ENCODE measurements at regions not wholly inside any gene's neighbourhood (a gene's known extent, or its start where the extent isn't known, plus 50 kb on each side); places are given as distances from the start of the nearest gene placed in this dataset.
"Not testable (repeated sequence)": the region's sequence is repeated elsewhere in the genome, so short reads cannot be mapped to it uniquely, and the experiment has no call there.

DNA sequence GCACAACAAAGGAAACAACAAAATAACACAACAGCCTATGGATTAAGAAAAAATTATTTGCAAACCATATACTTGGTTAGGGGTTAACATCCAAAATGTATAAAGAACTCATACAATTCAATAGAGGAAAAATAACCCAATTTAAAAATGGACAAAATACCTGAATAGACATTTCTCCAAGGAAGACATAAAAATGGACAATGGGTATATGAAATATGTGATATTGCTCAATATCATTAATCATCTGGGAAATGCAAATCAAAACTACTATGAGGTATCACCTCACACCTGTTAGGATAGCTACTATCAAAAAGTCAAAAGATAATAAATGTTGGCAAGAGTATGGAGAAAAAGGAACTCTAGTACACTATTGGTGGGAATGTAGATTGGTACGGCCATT is 71.0 kb upstream of the THRB start:
- TF ChIP-seq, protein P1, sequence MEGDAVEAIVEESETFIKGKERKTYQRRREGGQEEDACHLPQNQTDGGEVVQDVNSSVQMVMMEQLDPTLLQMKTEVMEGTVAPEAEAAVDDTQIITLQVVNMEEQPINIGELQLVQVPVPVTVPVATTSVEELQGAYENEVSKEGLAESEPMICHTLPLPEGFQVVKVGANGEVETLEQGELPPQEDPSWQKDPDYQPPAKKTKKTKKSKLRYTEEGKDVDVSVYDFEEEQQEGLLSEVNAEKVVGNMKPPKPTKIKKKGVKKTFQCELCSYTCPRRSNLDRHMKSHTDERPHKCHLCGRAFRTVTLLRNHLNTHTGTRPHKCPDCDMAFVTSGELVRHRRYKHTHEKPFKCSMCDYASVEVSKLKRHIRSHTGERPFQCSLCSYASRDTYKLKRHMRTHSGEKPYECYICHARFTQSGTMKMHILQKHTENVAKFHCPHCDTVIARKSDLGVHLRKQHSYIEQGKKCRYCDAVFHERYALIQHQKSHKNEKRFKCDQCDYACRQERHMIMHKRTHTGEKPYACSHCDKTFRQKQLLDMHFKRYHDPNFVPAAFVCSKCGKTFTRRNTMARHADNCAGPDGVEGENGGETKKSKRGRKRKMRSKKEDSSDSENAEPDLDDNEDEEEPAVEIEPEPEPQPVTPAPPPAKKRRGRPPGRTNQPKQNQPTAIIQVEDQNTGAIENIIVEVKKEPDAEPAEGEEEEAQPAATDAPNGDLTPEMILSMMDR (IDR thresholded peaks at IDR 0.05), result no peak
- Mint-ChIP-seq H3K4me1 (ENCODE audit: low read depth) (no peaks in the 10 kb centered on the region), H3K4me3 (no peak overlapping the region), H3K9me3 (peaks cover 36% of the 10 kb centered on the region), H3K27me3 (ENCODE audit: insufficient read depth) (no peaks in the 10 kb centered on the region), H3K36me3 (ENCODE audit: low read depth) (no peaks in the 10 kb centered on the region), H3K27ac (no peak overlapping the region)
- no peak for DNase-seq

DNA sequence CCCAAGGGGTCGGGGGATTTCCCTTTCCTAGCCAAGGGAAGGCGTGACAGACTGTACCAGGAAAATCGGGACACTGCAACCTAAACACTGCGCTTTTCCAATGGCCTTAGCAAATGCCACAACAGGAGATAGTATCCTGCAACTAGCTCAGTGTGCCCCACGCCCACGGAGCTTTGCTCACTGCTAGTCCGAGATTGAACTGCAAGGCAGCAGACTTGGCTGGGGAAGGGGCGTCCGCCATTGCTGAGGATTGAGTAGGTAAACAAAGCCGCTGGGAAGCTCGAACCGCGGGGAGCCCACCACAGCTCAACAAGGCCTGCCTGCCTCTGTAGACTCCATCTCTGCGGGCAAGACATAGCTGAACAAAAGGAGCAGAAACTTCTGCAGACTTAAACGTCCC is 72.3 kb upstream of the THRB start:
- DNase-seq, result no peak
- TF ChIP-seq, protein P1 (IDR thresholded peaks at IDR 0.05), result no peak
- H3K4me1 Mint-ChIP-seq (ENCODE audit: low read depth), result no peaks in the 10 kb centered on the region
- no peaks in the 10 kb centered on the region for H3K36me3 Mint-ChIP-seq (ENCODE audit: low read depth)
- no peaks in the 10 kb centered on the region for H3K27me3 Mint-ChIP-seq (ENCODE audit: insufficient read depth)
- peaks cover 44% of the 10 kb centered on the region for H3K9me3 Mint-ChIP-seq
- H3K27ac Mint-ChIP-seq, result no peak overlapping the region
- no peak overlapping the region for H3K4me3 Mint-ChIP-seq

DNA sequence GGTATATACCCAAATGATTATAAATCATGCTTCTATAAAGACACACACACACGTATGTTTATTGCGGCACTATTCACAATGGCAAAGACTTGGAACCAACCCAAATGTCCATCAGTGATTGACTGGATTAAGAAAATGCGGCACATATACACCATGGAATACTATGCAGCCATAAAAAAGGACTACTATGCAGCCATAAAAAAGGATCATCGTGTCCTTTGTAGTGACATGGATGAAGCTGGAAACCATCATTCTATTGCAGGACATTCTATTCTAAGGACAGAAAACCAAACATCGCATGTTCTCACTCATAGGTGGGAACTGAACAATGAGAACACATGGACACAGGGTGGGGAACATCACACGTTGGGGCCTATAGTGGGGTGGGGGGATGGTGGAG is 77.8 kb upstream of the THRB start:
- not testable (repeated sequence) for H3K36me3 Mint-ChIP-seq (ENCODE audit: low read depth); H3K4me3 Mint-ChIP-seq; H3K4me1 Mint-ChIP-seq (ENCODE audit: low read depth)

DNA sequence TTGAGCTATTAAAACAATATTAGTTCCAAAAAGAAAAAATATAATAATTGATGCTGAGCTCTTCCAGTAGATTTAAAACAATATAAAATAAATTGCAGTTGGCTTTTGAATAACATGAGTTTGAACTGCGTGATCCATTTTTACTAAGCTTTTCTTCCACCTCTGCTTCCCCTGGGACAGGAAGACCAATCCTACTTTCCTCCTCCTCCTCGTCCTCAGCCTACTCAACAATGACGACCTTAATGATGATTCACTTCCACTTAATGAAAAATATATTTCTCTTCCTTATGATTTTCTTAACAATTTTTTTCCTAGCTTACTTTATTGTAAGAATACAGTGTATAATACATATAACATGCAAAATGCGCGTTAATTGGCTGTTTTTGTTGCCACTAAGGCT is 78.9 kb upstream of the THRB start:
- H3K4me1 Mint-ChIP-seq (ENCODE audit: low read depth), result no peaks in the 10 kb centered on the region
- TF ChIP-seq, protein P1 (IDR thresholded peaks at IDR 0.05), result no peak
- no peak overlapping the region for H3K4me3 Mint-ChIP-seq
- no peak overlapping the region for H3K27ac Mint-ChIP-seq
- no peak for DNase-seq
- H3K27me3 Mint-ChIP-seq (ENCODE audit: insufficient read depth), result no peaks in the 10 kb centered on the region
- H3K36me3 Mint-ChIP-seq (ENCODE audit: low read depth), result no peaks in the 10 kb centered on the region
- H3K9me3 Mint-ChIP-seq, result peaks cover 38% of the 10 kb centered on the region

More for the DNA sequence above, 77.8 kb upstream of the THRB start:
- not testable (repeated sequence) for DNase-seq; H3K27me3 Mint-ChIP-seq (ENCODE audit: insufficient read depth); H3K27ac Mint-ChIP-seq
- H3K9me3 Mint-ChIP-seq, result peaks cover 42% of the 10 kb centered on the region

DNA sequence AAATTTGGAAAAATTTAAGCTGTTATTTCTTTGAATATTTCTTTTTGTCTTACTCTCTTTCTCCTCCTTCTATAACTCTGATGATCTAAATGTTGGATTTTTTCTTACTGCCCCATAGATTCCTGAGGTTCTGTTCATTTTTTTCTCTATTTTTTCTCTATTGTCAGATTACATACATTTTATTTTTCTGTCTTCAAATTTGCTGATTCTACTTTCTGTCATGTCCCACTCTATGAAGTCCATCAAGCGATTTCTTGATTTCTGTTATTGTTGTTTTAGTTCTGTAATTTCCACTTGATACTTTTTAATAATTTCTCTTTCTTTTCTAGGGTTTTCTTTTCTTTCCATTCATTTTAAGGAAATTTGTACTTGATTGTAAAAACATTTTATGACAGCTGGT is 83.7 kb upstream of the THRB start:
- Mint-ChIP-seq H3K9me3 (peaks cover 44% of the 10 kb centered on the region), H3K27ac (no peak overlapping the region), H3K4me1 (ENCODE audit: low read depth) (no peaks in the 10 kb centered on the region), H3K4me3 (no peak overlapping the region), H3K36me3 (ENCODE audit: low read depth) (no peaks in the 10 kb centered on the region), H3K27me3 (ENCODE audit: insufficient read depth) (no peaks in the 10 kb centered on the region)
- TF ChIP-seq, protein P1 (IDR thresholded peaks at IDR 0.05), result no peak
- DNase-seq, result no peak

DNA sequence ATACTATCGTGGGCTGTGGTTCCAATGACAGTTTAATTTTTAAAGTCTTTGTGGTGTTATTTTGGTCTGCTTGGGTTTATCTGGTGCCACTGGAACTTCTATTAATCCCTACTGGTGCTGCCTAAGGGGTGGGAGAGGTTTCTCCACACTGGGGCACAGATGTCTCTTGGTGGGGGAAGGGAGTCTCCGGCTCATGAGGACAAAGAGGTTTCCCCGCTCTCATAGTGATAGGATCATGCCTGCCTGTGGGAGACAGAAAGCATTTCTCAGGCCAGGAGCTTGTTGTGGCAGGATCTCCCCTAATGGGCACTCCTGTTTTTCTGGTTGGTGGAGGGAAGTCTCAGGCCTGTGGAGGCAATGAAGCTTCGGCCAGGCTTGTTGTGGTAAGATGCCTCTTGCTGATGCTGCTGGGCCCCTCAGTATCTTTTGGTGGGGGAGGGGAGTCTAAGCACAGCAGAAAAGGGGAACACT is 84.3 kb upstream of the THRB start:
- no peaks in the 10 kb centered on the region for H3K36me3 Mint-ChIP-seq (ENCODE audit: low read depth)
- no peaks in the 10 kb centered on the region for H3K4me1 Mint-ChIP-seq (ENCODE audit: low read depth)
- no peak overlapping the region for H3K4me3 Mint-ChIP-seq
- no peak overlapping the region for H3K27ac Mint-ChIP-seq
- no peaks in the 10 kb centered on the region for H3K27me3 Mint-ChIP-seq (ENCODE audit: insufficient read depth)
- TF ChIP-seq, protein P1 (IDR thresholded peaks at IDR 0.05), result no peak
- no peak for DNase-seq
- peaks cover 48% of the 10 kb centered on the region for H3K9me3 Mint-ChIP-seq

All from HFFc6 (cell line).